GM12891 (cell line): ENCODE measurements at regions not wholly inside any gene's neighbourhood (a gene's known extent, or its start where the extent isn't known, plus 50 kb on each side); places are given as distances from the start of the nearest gene placed in this dataset.

Source experiments
- DNase-seq: peaks from one replicate; pipeline ENCODE4 v3.0.0; 2011; ENCODE audit warnings: low spot score; ENCODE audit not compliant: insufficient read length
- FAIRE-seq: peaks from 2 replicates; lab custom pipeline; 2011; peaks lifted over from hg19 to GRCh38; lab: Jason Lieb, UNC
- PAX5 ChIP-seq: IDR thresholded peaks from 2 replicates; pipeline ENCODE4 v1.6.1; 2011; ENCODE audit warnings: low read length, moderate library complexity, mild to moderate bottlenecking; ENCODE audit not compliant: insufficient read depth, severe bottlenecking
- POLR2A ChIP-seq: IDR thresholded peaks from 2 replicates; pipeline ENCODE4 v1.6.1; 2011; ENCODE audit warnings: low read depth, low read length, control low read depth
- POLR2AphosphoS5 ChIP-seq: IDR thresholded peaks from 2 replicates; pipeline ENCODE4 v1.6.1; 2011; ENCODE audit warnings: low read depth, low read length, control low read depth
- POU2F2 ChIP-seq: IDR thresholded peaks from 2 replicates; pipeline ENCODE4 v1.6.1; 2011; ENCODE audit warnings: low read depth, mild to moderate bottlenecking, control low read depth, low read length, moderate library complexity
- SPI1 ChIP-seq: IDR thresholded peaks from 2 replicates; pipeline ENCODE4 v1.6.1; 2011; ENCODE audit warnings: low read depth, low read length, control low read depth
- TAF1 ChIP-seq: IDR thresholded peaks from 2 replicates; pipeline ENCODE4 v1.6.1; 2011; ENCODE audit warnings: low read depth, low read length, control low read depth

GRCh38 chrX:69074726-69075125, 90.5 kb downstream of the PJA1 start:
- FAIRE-seq = no peak
- TF ChIP-seq POLR2A (no peak), PAX5 (no peak), POLR2AphosphoS5 (no peak), SPI1 (no peak), POU2F2 (no peak), TAF1 (no peak)
- DNase-seq = no peak

GRCh38 chrX:69073721-69074120, 91.5 kb downstream of the PJA1 start:
- TF ChIP-seq PAX5 (no peak), POLR2A (no peak), POLR2AphosphoS5 (no peak), POU2F2 (no peak), SPI1 (no peak), TAF1 (no peak)
- DNase-seq = no peak

DNA sequence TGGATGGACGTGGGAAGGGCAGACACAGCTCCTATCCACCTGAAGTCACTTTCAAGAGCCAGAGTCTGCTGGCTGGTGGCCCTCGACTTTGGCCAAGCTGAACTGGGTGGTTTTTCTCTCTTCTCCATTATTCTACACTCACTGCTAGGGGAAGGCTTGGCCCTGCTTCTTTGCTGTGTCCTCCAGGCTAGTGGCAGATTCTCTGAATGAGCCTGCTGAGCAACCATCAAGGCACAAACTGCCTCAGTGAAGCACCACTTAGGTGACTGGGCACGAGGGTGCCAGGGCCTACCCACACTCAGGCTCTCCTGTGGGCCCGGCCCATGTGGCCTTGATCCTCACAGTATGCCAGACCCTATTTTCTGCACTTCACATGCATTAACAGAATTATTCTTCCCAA, 92.0 kb downstream of the PJA1 start:
- FAIRE-seq = no peak
- no peak for DNase-seq
- TF ChIP-seq SPI1 = no peak
- no peak for TF ChIP-seq POU2F2
- TF ChIP-seq POLR2AphosphoS5 = no peak
- no peak for TF ChIP-seq POLR2A
- no peak for TF ChIP-seq TAF1
- TF ChIP-seq PAX5 = no peak

More at GRCh38 chrX:69073721-69074120, 91.5 kb downstream of the PJA1 start:
- no peak for FAIRE-seq

DNA sequence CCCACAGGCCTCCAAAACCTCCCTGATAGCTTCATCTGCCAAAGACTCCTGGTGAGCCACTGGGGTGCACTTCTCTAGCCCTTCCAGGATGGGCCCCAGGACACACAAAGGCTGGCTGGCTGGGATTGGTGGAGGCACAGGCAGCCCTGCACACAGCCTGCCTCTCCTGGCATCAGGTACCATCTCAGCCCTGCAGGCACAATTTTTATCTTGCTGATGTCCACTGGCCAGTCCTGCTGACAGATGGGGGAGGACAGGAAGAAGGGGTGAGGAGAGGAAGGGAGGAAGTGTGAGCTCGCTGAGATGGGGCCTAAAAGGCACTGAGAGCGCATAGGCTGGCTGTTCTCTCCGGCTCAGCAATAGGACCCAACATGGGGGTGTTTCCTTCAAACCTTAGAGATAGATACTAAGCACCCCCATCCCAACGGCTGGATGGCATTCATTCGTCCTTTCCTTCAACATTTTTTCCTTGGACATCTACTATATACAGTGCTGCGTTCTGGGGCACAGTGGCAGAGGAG, 92.7 kb downstream of the PJA1 start:
- FAIRE-seq (no peak), DNase-seq (no peak)
- TF ChIP-seq SPI1 = no peak
- no peak for TF ChIP-seq POLR2A
- no peak for TF ChIP-seq TAF1
- TF ChIP-seq POU2F2 = no peak
- no peak for TF ChIP-seq POLR2AphosphoS5
- TF ChIP-seq PAX5 = no peak

- no peak for TF ChIP-seq POLR2AphosphoS5
- TF ChIP-seq POU2F2 = no peak
- TF ChIP-seq TAF1 = no peak
- TF ChIP-seq SPI1 = no peak
- TF ChIP-seq POLR2A = no peak
- TF ChIP-seq PAX5 = no peak
- no peak for FAIRE-seq
- DNase-seq = no peak
Observed at GRCh38 chrX:69070949-69071650, 94.2 kb downstream of the PJA1 start.

DNA sequence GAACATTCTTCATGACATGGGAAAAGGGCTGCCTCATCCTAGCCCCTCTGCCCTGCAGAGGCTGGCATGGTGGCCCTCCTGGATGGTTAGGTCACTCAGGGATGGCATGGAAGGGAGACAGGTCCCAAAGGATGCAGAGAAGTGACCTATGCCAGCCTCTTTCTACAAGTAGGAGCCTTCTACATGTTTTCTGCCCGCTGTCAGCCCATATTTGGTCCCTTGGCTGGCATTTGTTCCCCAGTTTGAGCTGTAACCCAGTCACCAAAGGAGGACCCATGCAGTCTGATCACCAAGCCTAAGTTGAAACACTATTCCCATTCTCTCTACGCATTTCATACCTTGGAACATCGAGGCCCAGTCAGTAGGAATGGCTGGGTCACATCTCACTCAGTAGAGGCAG, 95.4 kb downstream of the PJA1 start:
- no peak for TF ChIP-seq SPI1
- no peak for TF ChIP-seq POU2F2
- no peak for TF ChIP-seq PAX5
- TF ChIP-seq POLR2AphosphoS5 = no peak
- no peak for TF ChIP-seq POLR2A
- no peak for TF ChIP-seq TAF1
- no peak for FAIRE-seq
- no peak for DNase-seq

DNA sequence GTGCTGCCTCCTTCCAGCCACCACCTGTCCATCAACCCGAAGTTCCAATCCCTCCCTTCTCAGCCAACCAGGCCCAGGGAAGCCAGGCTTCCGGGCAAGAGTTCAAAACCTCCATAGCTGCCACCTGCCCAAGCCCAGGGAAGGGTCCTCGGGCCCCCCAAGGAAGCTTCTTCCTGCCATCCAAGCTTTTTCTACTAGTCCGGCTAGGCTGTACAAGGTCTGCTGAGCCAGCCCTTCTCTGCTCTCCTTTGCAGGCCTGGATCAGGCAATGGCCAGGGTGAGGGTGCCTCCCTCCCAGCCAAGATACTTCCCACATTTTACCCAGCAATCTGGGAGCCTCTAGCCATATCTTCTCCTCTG, 96.2 kb downstream of the PJA1 start:
- TF ChIP-seq SPI1 (no peak), TAF1 (no peak), POLR2AphosphoS5 (no peak), PAX5 (no peak), POU2F2 (no peak), POLR2A (no peak)
- no peak for FAIRE-seq
- DNase-seq = no peak

- DNase-seq = no peak
- no peak for FAIRE-seq
- TF ChIP-seq PAX5 (no peak), TAF1 (no peak), POLR2A (no peak), POLR2AphosphoS5 (no peak), SPI1 (no peak), POU2F2 (no peak)
Observed at GRCh38 chrX:69068301-69069085, 96.8 kb downstream of the PJA1 start.

GRCh38 chrX:69067841-69068240, 97.4 kb downstream of the PJA1 start:
- no peak for FAIRE-seq
- no peak for TF ChIP-seq TAF1
- no peak for TF ChIP-seq POLR2AphosphoS5
- TF ChIP-seq POLR2A = no peak
- TF ChIP-seq SPI1 = no peak
- TF ChIP-seq PAX5 = no peak
- DNase-seq = no peak
